ENCODE measurements at regions not wholly inside any gene's neighbourhood (a gene's known extent, or its start where the extent isn't known, plus 50 kb on each side); places are given as distances from the start of the nearest gene placed in this dataset.

DNA sequence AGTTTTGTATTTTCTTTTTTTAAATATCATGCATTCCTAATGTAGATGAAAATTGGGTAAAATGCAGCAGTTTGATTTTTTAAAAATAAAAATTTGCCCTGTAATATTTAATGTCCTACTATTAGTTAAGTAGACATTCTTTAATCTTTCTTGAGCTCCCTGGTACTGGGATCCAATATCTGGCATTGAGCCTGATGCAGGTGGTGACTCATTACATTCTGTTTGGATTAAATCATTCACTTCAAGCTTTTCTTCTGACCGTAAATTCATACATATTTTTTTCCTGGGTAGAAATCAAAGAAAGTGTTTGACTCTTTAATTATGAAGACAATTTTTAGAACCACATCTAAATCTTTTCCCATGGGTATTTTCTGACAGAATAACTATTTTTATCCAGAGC lies 768.8 kb upstream of the SLC35B3 start:
- TF ChIP-seq, protein P1, sequence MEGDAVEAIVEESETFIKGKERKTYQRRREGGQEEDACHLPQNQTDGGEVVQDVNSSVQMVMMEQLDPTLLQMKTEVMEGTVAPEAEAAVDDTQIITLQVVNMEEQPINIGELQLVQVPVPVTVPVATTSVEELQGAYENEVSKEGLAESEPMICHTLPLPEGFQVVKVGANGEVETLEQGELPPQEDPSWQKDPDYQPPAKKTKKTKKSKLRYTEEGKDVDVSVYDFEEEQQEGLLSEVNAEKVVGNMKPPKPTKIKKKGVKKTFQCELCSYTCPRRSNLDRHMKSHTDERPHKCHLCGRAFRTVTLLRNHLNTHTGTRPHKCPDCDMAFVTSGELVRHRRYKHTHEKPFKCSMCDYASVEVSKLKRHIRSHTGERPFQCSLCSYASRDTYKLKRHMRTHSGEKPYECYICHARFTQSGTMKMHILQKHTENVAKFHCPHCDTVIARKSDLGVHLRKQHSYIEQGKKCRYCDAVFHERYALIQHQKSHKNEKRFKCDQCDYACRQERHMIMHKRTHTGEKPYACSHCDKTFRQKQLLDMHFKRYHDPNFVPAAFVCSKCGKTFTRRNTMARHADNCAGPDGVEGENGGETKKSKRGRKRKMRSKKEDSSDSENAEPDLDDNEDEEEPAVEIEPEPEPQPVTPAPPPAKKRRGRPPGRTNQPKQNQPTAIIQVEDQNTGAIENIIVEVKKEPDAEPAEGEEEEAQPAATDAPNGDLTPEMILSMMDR (IDR thresholded peaks at IDR 0.05), result no peak
- no peak for TF ChIP-seq POLR2AphosphoS5 (IDR thresholded peaks at IDR 0.05; ENCODE audit: low read depth, low read length)
- TF ChIP-seq, protein P2, sequence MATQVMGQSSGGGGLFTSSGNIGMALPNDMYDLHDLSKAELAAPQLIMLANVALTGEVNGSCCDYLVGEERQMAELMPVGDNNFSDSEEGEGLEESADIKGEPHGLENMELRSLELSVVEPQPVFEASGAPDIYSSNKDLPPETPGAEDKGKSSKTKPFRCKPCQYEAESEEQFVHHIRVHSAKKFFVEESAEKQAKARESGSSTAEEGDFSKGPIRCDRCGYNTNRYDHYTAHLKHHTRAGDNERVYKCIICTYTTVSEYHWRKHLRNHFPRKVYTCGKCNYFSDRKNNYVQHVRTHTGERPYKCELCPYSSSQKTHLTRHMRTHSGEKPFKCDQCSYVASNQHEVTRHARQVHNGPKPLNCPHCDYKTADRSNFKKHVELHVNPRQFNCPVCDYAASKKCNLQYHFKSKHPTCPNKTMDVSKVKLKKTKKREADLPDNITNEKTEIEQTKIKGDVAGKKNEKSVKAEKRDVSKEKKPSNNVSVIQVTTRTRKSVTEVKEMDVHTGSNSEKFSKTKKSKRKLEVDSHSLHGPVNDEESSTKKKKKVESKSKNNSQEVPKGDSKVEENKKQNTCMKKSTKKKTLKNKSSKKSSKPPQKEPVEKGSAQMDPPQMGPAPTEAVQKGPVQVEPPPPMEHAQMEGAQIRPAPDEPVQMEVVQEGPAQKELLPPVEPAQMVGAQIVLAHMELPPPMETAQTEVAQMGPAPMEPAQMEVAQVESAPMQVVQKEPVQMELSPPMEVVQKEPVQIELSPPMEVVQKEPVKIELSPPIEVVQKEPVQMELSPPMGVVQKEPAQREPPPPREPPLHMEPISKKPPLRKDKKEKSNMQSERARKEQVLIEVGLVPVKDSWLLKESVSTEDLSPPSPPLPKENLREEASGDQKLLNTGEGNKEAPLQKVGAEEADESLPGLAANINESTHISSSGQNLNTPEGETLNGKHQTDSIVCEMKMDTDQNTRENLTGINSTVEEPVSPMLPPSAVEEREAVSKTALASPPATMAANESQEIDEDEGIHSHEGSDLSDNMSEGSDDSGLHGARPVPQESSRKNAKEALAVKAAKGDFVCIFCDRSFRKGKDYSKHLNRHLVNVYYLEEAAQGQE (IDR thresholded peaks at IDR 0.05; ENCODE audit: insufficient read depth in 1 of 2, low read depth in 2 of 2, low read length in 1 of 2), result no peak

Measured in Panc1 (cell line).